Left lung (tissue), 4 donors: ENCODE measurements at regions not wholly inside any gene's neighbourhood (a gene's known extent, or its start where the extent isn't known, plus 50 kb on each side); places are given as distances from the start of the nearest gene placed in this dataset.
A peak's percentile ranks its signal among the peaks of the same experiment; 100 is the strongest.
"Not testable (repeated sequence)": the region's sequence is repeated elsewhere in the genome, so short reads cannot be mapped to it uniquely, and the experiment has no call there.

Experiments used
- ATAC-seq: fragments of 200-7000 bp; cut with Tn5 transposase; one replicate; pipeline ENCODE4 v1.9.1; 2020; ENCODE audit warnings: moderate library complexity
- DNase-seq, 4 donors: peaks; one replicate each; pipeline ENCODE4 v3.0.0-alpha.2; 2013 to 2020
- H3K27ac ChIP-seq, 2 donors: fragments of 200-600 bp; sonication (generic) in 1 of 2; one replicate each; pipeline versions ENCODE4 v1.5.0 to v1.8.0; 2020 to 2021
- H3K27me3 ChIP-seq, 2 donors: fragments of 200-600 bp; sonication (generic) in 1 of 2; one replicate each; pipeline versions ENCODE4 v1.5.0 to v1.8.0; 2020 to 2021
- H3K36me3 ChIP-seq, 2 donors: fragments of 200-600 bp; sonication (generic) in 1 of 2; one replicate each; pipeline versions ENCODE4 v1.5.0 to v1.8.0; 2020 to 2021
- H3K4me1 ChIP-seq, 2 donors: fragments of 200-600 bp; one replicate each; pipeline ENCODE4 v1.8.0; 2021
- H3K4me3 ChIP-seq, 2 donors: fragments of 200-600 bp; sonication (generic) in 1 of 2; one replicate each; pipeline versions ENCODE4 v1.5.0 to v1.8.0; 2020 to 2021; ENCODE audit warnings: mild to moderate bottlenecking in 1 of 2
- H3K9me3 ChIP-seq, 2 donors: fragments of 200-600 bp; sonication (generic) in 1 of 2; one replicate each; pipeline versions ENCODE4 v1.5.0 to v1.8.0; 2020 to 2021
- intact Hi-C, 2 donors: fragments of 100-400 bp; cut with DNase I; formaldehyde crosslinking; loops; one replicate each; pipeline versions ENCODE4 v1.11.2 to v1.14.2; 2022
- TF ChIP-seq, protein P1 (sequence below), 2 donors: fragments of 200-600 bp; sonication (generic) in 1 of 2; IDR thresholded peaks; one replicate each; pipeline versions ENCODE4 v1.5.0 to v1.8.0; 2021; ENCODE audit warnings: antibody characterized with exemption in 2 of 2
- donor health status: DM: no; HTN: yes; CAD: no.
- donor health status: DM: no; HTN: no; CAD: no.

- H3K27ac ChIP-seq, result no peak overlapping the region
- DNase-seq, result no peak
- H3K4me1 ChIP-seq, result no peaks in the 10 kb centered on the region
- intact Hi-C loops, result no loop called here
- no peaks in the 10 kb centered on the region for H3K9me3 ChIP-seq
- no peaks in the 10 kb centered on the region for H3K27me3 ChIP-seq
- ATAC-seq, result no peak
- H3K36me3 ChIP-seq, result no peaks in the 10 kb centered on the region
- TF ChIP-seq, protein P1, sequence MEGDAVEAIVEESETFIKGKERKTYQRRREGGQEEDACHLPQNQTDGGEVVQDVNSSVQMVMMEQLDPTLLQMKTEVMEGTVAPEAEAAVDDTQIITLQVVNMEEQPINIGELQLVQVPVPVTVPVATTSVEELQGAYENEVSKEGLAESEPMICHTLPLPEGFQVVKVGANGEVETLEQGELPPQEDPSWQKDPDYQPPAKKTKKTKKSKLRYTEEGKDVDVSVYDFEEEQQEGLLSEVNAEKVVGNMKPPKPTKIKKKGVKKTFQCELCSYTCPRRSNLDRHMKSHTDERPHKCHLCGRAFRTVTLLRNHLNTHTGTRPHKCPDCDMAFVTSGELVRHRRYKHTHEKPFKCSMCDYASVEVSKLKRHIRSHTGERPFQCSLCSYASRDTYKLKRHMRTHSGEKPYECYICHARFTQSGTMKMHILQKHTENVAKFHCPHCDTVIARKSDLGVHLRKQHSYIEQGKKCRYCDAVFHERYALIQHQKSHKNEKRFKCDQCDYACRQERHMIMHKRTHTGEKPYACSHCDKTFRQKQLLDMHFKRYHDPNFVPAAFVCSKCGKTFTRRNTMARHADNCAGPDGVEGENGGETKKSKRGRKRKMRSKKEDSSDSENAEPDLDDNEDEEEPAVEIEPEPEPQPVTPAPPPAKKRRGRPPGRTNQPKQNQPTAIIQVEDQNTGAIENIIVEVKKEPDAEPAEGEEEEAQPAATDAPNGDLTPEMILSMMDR (IDR thresholded peaks at IDR 0.05), result no peak
- H3K4me3 ChIP-seq, result no peak overlapping the region
Measured at GRCh38 chr5:74392711-74393351, 247.7 kb downstream of the ENC1 start.

- H3K27ac ChIP-seq, result no peak overlapping the region
- no peaks in the 10 kb centered on the region for H3K4me1 ChIP-seq
- no peaks in the 10 kb centered on the region for H3K36me3 ChIP-seq
- DNase-seq (peak in 1 of 4 donors; percentile 44), ATAC-seq (no peak)
- intact Hi-C loops, result no loop called here
- TF ChIP-seq, protein P1 (IDR thresholded peaks at IDR 0.05), result no peak
- no peak overlapping the region for H3K4me3 ChIP-seq
- H3K27me3 ChIP-seq, result no peaks in the 10 kb centered on the region
- H3K9me3 ChIP-seq, result no peaks in the 10 kb centered on the region
Measured at GRCh38 chr5:74391410-74391809, 249.1 kb downstream of the ENC1 start.

GRCh38 chr5:74390822-74391221, 249.7 kb downstream of the ENC1 start:
- ATAC-seq (no peak), DNase-seq (no peak)
- no peaks in the 10 kb centered on the region for H3K4me1 ChIP-seq
- no peak overlapping the region for H3K27ac ChIP-seq
- intact Hi-C loops, result no loop called here
- TF ChIP-seq, protein P1 (IDR thresholded peaks at IDR 0.05), result no peak
- no peak overlapping the region for H3K4me3 ChIP-seq
- no peaks in the 10 kb centered on the region for H3K27me3 ChIP-seq
- H3K9me3 ChIP-seq, result no peaks in the 10 kb centered on the region
- no peaks in the 10 kb centered on the region for H3K36me3 ChIP-seq

- TF ChIP-seq, protein P1 (IDR thresholded peaks at IDR 0.05), result no peak
- DNase-seq (no peak), ATAC-seq (no peak)
- Histone ChIP-seq H3K4me1 (no peaks in the 10 kb centered on the region), H3K27me3 (no peaks in the 10 kb centered on the region), H3K4me3 (no peak overlapping the region), H3K36me3 (no peaks in the 10 kb centered on the region), H3K9me3 (no peaks in the 10 kb centered on the region), H3K27ac (no peak overlapping the region)
- intact Hi-C loops, result no loop called here
Measured at GRCh38 chr5:74390306-74390637, 250.3 kb downstream of the ENC1 start.

GRCh38 chr5:74389531-74390305, 250.8 kb downstream of the ENC1 start:
- no peaks in the 10 kb centered on the region for H3K9me3 ChIP-seq
- intact Hi-C loops, result no loop called here

DNA sequence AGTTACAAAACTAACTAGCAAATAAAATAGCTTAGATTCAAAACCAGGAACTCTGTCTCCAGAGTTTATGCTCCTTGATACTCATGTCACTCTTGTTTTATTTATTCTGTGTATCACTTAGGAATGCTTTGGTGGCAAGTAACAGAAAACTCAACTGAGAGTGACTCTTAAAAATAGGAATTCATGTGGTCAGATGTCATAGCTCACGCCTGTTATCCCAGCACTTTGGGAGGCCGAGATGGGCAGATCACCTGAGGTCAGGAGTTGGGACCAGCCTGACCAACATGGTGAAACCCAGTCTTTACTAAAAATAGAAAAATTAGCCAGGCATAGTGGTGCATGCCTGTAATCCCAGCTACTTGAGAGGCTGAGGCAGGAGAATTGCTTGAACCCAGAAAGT, 252.1 kb downstream of the ENC1 start:
- intact Hi-C loops, H3K4me1 ChIP-seq, H3K36me3 ChIP-seq, H3K9me3 ChIP-seq, DNase-seq, ATAC-seq, H3K4me3 ChIP-seq, H3K27me3 ChIP-seq, H3K27ac ChIP-seq: not testable (repeated sequence)

More at GRCh38 chr5:74389531-74390305, 250.8 kb downstream of the ENC1 start:
- Histone ChIP-seq H3K27me3 (no peaks in the 10 kb centered on the region), H3K4me1 (peaks cover 0 to 5% of the 10 kb centered on the region in 2 donors), H3K27ac (no peak overlapping the region), H3K36me3 (no peaks in the 10 kb centered on the region), H3K4me3 (no peak overlapping the region)
- TF ChIP-seq, protein P1 (IDR thresholded peaks at IDR 0.05), result no peak
- ATAC-seq (no peak), DNase-seq (no peak)
